ENCODE measurements at regions not wholly inside any gene's neighbourhood (a gene's known extent, or its start where the extent isn't known, plus 50 kb on each side); places are given as distances from the start of the nearest gene placed in this dataset.
A peak's percentile ranks its signal among the peaks of the same experiment; 100 is the strongest.

DNA sequence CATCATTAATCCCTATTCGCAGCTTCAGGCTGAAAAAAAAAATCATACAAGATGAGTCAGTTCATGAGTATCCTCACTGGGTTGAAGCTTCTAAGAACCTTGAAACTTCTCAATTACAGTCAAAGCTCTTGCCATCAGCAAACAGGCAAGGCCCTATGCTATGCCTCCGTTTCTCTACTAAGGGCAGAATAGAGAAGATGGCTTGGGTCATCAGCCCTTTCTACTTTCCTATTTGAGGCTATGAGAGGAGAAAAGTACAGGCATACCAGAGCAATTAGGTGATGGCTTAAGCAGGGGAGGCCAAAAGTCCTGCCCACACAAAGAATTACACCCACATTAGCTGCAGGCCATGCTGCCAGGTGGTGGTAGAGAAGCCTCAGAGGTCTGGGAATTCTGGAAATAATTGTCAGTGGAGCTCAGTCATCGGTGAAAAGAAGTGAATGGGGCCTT lies 89.0 kb downstream of the MRPL46 start:
- Histone ChIP-seq H2BK12ac (ENCODE audit: low read length) (no peak overlapping the region), H3K79me2 (ENCODE audit: control insufficient read depth, insufficient read depth, low read length, poor library complexity) (no peaks in the 10 kb centered on the region), H3K9me3 (ENCODE audit: insufficient read depth, low read depth, low read length) (no peaks in the 10 kb centered on the region), H3K27ac (ENCODE audit: low read depth, low read length) (no peak overlapping the region), H3K23ac (ENCODE audit: low read length) (no peak overlapping the region), H2AK5ac (ENCODE audit: low read length) (no peak overlapping the region), H2AFZ (ENCODE audit: insufficient read depth, low read length, poor library complexity) (no peak overlapping the region), H3K14ac (ENCODE audit: low read length) (no peak overlapping the region), H3K18ac (ENCODE audit: low read length) (no peak overlapping the region), H3K27me3 (ENCODE audit: insufficient read depth, low read length) (no peaks in the 10 kb centered on the region), H3K9ac (ENCODE audit: low read length) (no peak overlapping the region), H3K4me2 (ENCODE audit: low read length) (no peak overlapping the region), H3K36me3 (ENCODE audit: control insufficient read depth in 1 of 2, insufficient read depth in 2 of 2, low read length in 2 of 2) (no peaks in the 10 kb centered on the region), H4K12ac (ENCODE audit: low read depth, low read length) (no peak overlapping the region), H4K91ac (ENCODE audit: low read depth, low read length) (no peak overlapping the region), H2BK120ac (ENCODE audit: insufficient read depth, low read length, poor library complexity) (no peak overlapping the region), H3K79me1 (ENCODE audit: low read length) (no peaks in the 10 kb centered on the region), H3K4me1 (ENCODE audit: control insufficient read depth in 1 of 2, insufficient read depth in 2 of 2, low read length in 2 of 2) (no peaks in the 10 kb centered on the region), H2BK5ac (ENCODE audit: low read depth, low read length, poor library complexity) (no peak overlapping the region), H4K8ac (ENCODE audit: low read depth, low read length) (no peak overlapping the region), H3K4me3 (ENCODE audit: low read depth, low read length) (no peak overlapping the region), H3K4ac (ENCODE audit: low read depth, low read length) (no peak overlapping the region)
- WGBS (ENCODE audit: extremely low coverage, insufficient coverage, insufficient read length): no CpG with 5 or more reads among the region's 3 CpGs
- DNase-seq: peak; percentile 89 to 95

GRCh38 chr15:88377509-88377908 lies 89.7 kb downstream of the MRPL46 start:
- Histone ChIP-seq H3K4me2 (ENCODE audit: low read length) (no peak overlapping the region), H2AK5ac (ENCODE audit: low read length) (no peak overlapping the region), H3K9me3 (ENCODE audit: insufficient read depth, low read depth, low read length) (no peaks in the 10 kb centered on the region), H4K12ac (ENCODE audit: low read depth, low read length) (no peak overlapping the region), H2BK120ac (ENCODE audit: insufficient read depth, low read length, poor library complexity) (no peak overlapping the region), H4K91ac (ENCODE audit: low read depth, low read length) (no peak overlapping the region), H3K23ac (ENCODE audit: low read length) (no peak overlapping the region), H2BK12ac (ENCODE audit: low read length) (no peak overlapping the region), H2BK5ac (ENCODE audit: low read depth, low read length, poor library complexity) (no peak overlapping the region), H3K27me3 (ENCODE audit: insufficient read depth, low read length) (no peaks in the 10 kb centered on the region), H3K18ac (ENCODE audit: low read length) (no peak overlapping the region), H3K36me3 (ENCODE audit: control insufficient read depth in 1 of 2, insufficient read depth in 2 of 2, low read length in 2 of 2) (no peaks in the 10 kb centered on the region), H3K4me1 (ENCODE audit: control insufficient read depth in 1 of 2, insufficient read depth in 2 of 2, low read length in 2 of 2) (no peaks in the 10 kb centered on the region), H3K79me1 (ENCODE audit: low read length) (no peaks in the 10 kb centered on the region), H3K79me2 (ENCODE audit: control insufficient read depth, insufficient read depth, low read length, poor library complexity) (no peaks in the 10 kb centered on the region), H3K4ac (ENCODE audit: low read depth, low read length) (no peak overlapping the region), H3K4me3 (ENCODE audit: low read depth, low read length) (no peak overlapping the region), H2AFZ (ENCODE audit: insufficient read depth, low read length, poor library complexity) (no peak overlapping the region), H4K8ac (ENCODE audit: low read depth, low read length) (no peak overlapping the region), H3K14ac (ENCODE audit: low read length) (no peak overlapping the region), H3K9ac (ENCODE audit: low read length) (no peak overlapping the region), H3K27ac (ENCODE audit: low read depth, low read length) (no peak overlapping the region)
- no peak for DNase-seq
- WGBS (ENCODE audit: extremely low coverage, insufficient coverage, insufficient read length): no CpG with 5 or more reads among the region's 2 CpGs

GRCh38 chr15:88376574-88377174 lies 90.5 kb downstream of the MRPL46 start:
- Histone ChIP-seq H2BK12ac (ENCODE audit: low read length) (no peak overlapping the region), H4K8ac (ENCODE audit: low read depth, low read length) (no peak overlapping the region), H3K18ac (ENCODE audit: low read length) (no peak overlapping the region), H3K4me1 (ENCODE audit: control insufficient read depth in 1 of 2, insufficient read depth in 2 of 2, low read length in 2 of 2) (no peaks in the 10 kb centered on the region), H3K23ac (ENCODE audit: low read length) (no peak overlapping the region), H2BK5ac (ENCODE audit: low read depth, low read length, poor library complexity) (no peak overlapping the region), H3K27me3 (ENCODE audit: insufficient read depth, low read length) (no peaks in the 10 kb centered on the region), H3K79me2 (ENCODE audit: control insufficient read depth, insufficient read depth, low read length, poor library complexity) (no peaks in the 10 kb centered on the region), H3K9me3 (ENCODE audit: insufficient read depth, low read depth, low read length) (no peaks in the 10 kb centered on the region), H2BK120ac (ENCODE audit: insufficient read depth, low read length, poor library complexity) (no peak overlapping the region), H4K91ac (ENCODE audit: low read depth, low read length) (no peak overlapping the region), H3K27ac (ENCODE audit: low read depth, low read length) (no peak overlapping the region), H3K36me3 (ENCODE audit: control insufficient read depth in 1 of 2, insufficient read depth in 2 of 2, low read length in 2 of 2) (no peaks in the 10 kb centered on the region), H3K4ac (ENCODE audit: low read depth, low read length) (no peak overlapping the region), H3K4me2 (ENCODE audit: low read length) (no peak overlapping the region), H3K4me3 (ENCODE audit: low read depth, low read length) (no peak overlapping the region), H4K12ac (ENCODE audit: low read depth, low read length) (no peak overlapping the region), H3K79me1 (ENCODE audit: low read length) (no peaks in the 10 kb centered on the region), H2AK5ac (ENCODE audit: low read length) (no peak overlapping the region), H3K9ac (ENCODE audit: low read length) (no peak overlapping the region), H3K14ac (ENCODE audit: low read length) (no peak overlapping the region), H2AFZ (ENCODE audit: insufficient read depth, low read length, poor library complexity) (no peak overlapping the region)
- DNase-seq: peak; percentile 73 to 87
- WGBS (ENCODE audit: extremely low coverage, insufficient coverage, insufficient read length): no CpG with 5 or more reads among the region's 3 CpGs

DNA sequence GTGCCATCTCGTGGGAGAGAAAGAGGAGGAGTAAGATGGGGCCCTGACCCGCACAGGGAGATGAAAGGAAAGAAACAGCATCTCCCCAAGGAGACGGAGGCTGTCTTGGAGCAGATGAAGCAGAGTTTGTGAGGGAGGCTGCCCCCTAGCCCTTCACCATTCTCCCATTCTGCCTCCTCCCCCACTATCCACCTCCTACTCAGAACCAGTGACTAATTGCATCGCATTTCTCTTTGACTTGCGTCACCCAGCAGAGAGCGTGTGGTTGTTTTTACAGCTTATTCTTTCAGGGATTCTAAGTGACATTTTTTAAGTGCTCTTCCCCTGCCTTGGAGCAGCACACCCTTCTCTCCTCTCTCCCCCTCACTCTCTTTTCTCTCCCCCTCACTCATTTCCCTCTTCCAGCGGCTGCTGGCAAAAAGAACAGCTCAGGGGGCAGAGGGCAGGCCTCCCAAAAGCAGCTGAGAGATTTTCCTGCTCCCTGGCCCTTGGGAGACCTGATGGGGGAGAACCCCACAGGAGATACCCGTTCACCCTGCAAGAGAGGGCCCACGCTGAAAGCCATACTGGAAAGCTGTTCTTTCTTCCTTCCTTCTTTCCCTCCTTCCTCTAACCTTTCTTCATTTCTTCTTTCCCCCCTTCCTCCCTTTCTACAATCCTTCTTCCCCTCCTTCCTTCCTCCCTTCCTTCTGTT lies 91.8 kb downstream of the MRPL46 start:
- Histone ChIP-seq H2AK5ac (ENCODE audit: low read length) (no peak overlapping the region), H3K9me3 (ENCODE audit: insufficient read depth, low read depth, low read length) (no peaks in the 10 kb centered on the region), H3K36me3 (ENCODE audit: control insufficient read depth in 1 of 2, insufficient read depth in 2 of 2, low read length in 2 of 2) (no peaks in the 10 kb centered on the region), H3K9ac (ENCODE audit: low read length) (no peak overlapping the region), H4K91ac (ENCODE audit: low read depth, low read length) (no peak overlapping the region), H2AFZ (ENCODE audit: insufficient read depth, low read length, poor library complexity) (no peak overlapping the region), H3K27ac (ENCODE audit: low read depth, low read length) (no peak overlapping the region), H2BK5ac (ENCODE audit: low read depth, low read length, poor library complexity) (no peak overlapping the region), H3K27me3 (ENCODE audit: insufficient read depth, low read length) (no peaks in the 10 kb centered on the region), H3K79me1 (ENCODE audit: low read length) (no peaks in the 10 kb centered on the region), H3K4me2 (ENCODE audit: low read length) (no peak overlapping the region), H3K79me2 (ENCODE audit: control insufficient read depth, insufficient read depth, low read length, poor library complexity) (no peaks in the 10 kb centered on the region), H3K4ac (ENCODE audit: low read depth, low read length) (no peak overlapping the region), H4K12ac (ENCODE audit: low read depth, low read length) (no peak overlapping the region), H3K4me1 (ENCODE audit: control insufficient read depth in 1 of 2, insufficient read depth in 2 of 2, low read length in 2 of 2) (no peaks in the 10 kb centered on the region), H4K8ac (ENCODE audit: low read depth, low read length) (no peak overlapping the region), H3K14ac (ENCODE audit: low read length) (no peak overlapping the region), H2BK120ac (ENCODE audit: insufficient read depth, low read length, poor library complexity) (no peak overlapping the region), H2BK12ac (ENCODE audit: low read length) (no peak overlapping the region), H3K23ac (ENCODE audit: low read length) (no peak overlapping the region), H3K18ac (ENCODE audit: low read length) (no peak overlapping the region), H3K4me3 (ENCODE audit: low read depth, low read length) (no peak overlapping the region)
- WGBS (ENCODE audit: extremely low coverage, insufficient coverage, insufficient read length): no CpG with 5 or more reads among the region's 9 CpGs
- DNase-seq: peak; percentile 30 to 65

All from trophoblast cell (in vitro differentiated cells and primary cell).